ENCODE measurements at regions not wholly inside any gene's neighbourhood (a gene's known extent, or its start where the extent isn't known, plus 50 kb on each side); places are given as distances from the start of the nearest gene placed in this dataset.
A peak's percentile ranks its signal among the peaks of the same experiment; 100 is the strongest.

- H3K36me3 Mint-ChIP-seq = no peaks in the 10 kb centered on the region
- no peak for DNase-seq (ENCODE audit: low spot score)
- no peak for TF ChIP-seq NR2C2 (CRISPR knock-in tag; IDR thresholded peaks at IDR 0.05)
- no peak for TF ChIP-seq ZNF425 (CRISPR knock-in tag; conservative IDR thresholded peaks at IDR 0.05)
- TF ChIP-seq ZNF317 (CRISPR knock-in tag; IDR thresholded peaks at IDR 0.05; ENCODE audit: borderline replicate concordance, low read depth) = no peak
- no peak for TF ChIP-seq ZNF671 (CRISPR knock-in tag; IDR thresholded peaks at IDR 0.05)
- TF ChIP-seq ETV6 (CRISPR knock-in tag; IDR thresholded peaks at IDR 0.05) = no peak
- TF ChIP-seq, protein P1, sequence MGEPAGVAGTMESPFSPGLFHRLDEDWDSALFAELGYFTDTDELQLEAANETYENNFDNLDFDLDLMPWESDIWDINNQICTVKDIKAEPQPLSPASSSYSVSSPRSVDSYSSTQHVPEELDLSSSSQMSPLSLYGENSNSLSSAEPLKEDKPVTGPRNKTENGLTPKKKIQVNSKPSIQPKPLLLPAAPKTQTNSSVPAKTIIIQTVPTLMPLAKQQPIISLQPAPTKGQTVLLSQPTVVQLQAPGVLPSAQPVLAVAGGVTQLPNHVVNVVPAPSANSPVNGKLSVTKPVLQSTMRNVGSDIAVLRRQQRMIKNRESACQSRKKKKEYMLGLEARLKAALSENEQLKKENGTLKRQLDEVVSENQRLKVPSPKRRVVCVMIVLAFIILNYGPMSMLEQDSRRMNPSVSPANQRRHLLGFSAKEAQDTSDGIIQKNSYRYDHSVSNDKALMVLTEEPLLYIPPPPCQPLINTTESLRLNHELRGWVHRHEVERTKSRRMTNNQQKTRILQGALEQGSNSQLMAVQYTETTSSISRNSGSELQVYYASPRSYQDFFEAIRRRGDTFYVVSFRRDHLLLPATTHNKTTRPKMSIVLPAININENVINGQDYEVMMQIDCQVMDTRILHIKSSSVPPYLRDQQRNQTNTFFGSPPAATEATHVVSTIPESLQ (CRISPR knock-in tag; IDR thresholded peaks at IDR 0.05) = no peak
- no peak for TF ChIP-seq NFE2L1 (CRISPR knock-in tag; IDR thresholded peaks at IDR 0.05)
- TF ChIP-seq, protein P2, sequence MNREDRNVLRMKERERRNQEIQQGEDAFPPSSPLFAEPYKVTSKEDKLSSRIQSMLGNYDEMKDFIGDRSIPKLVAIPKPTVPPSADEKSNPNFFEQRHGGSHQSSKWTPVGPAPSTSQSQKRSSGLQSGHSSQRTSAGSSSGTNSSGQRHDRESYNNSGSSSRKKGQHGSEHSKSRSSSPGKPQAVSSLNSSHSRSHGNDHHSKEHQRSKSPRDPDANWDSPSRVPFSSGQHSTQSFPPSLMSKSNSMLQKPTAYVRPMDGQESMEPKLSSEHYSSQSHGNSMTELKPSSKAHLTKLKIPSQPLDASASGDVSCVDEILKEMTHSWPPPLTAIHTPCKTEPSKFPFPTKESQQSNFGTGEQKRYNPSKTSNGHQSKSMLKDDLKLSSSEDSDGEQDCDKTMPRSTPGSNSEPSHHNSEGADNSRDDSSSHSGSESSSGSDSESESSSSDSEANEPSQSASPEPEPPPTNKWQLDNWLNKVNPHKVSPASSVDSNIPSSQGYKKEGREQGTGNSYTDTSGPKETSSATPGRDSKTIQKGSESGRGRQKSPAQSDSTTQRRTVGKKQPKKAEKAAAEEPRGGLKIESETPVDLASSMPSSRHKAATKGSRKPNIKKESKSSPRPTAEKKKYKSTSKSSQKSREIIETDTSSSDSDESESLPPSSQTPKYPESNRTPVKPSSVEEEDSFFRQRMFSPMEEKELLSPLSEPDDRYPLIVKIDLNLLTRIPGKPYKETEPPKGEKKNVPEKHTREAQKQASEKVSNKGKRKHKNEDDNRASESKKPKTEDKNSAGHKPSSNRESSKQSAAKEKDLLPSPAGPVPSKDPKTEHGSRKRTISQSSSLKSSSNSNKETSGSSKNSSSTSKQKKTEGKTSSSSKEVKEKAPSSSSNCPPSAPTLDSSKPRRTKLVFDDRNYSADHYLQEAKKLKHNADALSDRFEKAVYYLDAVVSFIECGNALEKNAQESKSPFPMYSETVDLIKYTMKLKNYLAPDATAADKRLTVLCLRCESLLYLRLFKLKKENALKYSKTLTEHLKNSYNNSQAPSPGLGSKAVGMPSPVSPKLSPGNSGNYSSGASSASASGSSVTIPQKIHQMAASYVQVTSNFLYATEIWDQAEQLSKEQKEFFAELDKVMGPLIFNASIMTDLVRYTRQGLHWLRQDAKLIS (CRISPR knock-in tag; IDR thresholded peaks at IDR 0.05; ENCODE audit: borderline replicate concordance) = no peak
- TF ChIP-seq ELF4 (CRISPR knock-in tag; IDR thresholded peaks at IDR 0.05; ENCODE audit: low read depth) = no peak
- no peak for TF ChIP-seq CTCF (IDR thresholded peaks at IDR 0.05)
- no peak for TF ChIP-seq MXD4 (CRISPR knock-in tag; IDR thresholded peaks at IDR 0.05; ENCODE audit: borderline replicate concordance)
- TF ChIP-seq, protein P3, sequence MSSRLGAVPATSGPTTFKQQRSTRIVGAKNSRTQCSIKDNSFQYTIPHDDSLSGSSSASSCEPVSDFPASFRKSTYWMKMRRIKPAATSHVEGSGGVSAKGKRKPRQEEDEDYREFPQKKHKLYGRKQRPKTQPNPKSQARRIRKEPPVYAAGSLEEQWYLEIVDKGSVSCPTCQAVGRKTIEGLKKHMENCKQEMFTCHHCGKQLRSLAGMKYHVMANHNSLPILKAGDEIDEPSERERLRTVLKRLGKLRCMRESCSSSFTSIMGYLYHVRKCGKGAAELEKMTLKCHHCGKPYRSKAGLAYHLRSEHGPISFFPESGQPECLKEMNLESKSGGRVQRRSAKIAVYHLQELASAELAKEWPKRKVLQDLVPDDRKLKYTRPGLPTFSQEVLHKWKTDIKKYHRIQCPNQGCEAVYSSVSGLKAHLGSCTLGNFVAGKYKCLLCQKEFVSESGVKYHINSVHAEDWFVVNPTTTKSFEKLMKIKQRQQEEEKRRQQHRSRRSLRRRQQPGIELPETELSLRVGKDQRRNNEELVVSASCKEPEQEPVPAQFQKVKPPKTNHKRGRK (CRISPR knock-in tag; IDR thresholded peaks at IDR 0.05; ENCODE audit: borderline replicate concordance) = no peak
- TF ChIP-seq ESRRA (CRISPR knock-in tag; IDR thresholded peaks at IDR 0.05; ENCODE audit: borderline replicate concordance) = no peak
- no peak for TF ChIP-seq ZNF138 (CRISPR knock-in tag; conservative IDR thresholded peaks at IDR 0.05)
- TF ChIP-seq, protein P4, sequence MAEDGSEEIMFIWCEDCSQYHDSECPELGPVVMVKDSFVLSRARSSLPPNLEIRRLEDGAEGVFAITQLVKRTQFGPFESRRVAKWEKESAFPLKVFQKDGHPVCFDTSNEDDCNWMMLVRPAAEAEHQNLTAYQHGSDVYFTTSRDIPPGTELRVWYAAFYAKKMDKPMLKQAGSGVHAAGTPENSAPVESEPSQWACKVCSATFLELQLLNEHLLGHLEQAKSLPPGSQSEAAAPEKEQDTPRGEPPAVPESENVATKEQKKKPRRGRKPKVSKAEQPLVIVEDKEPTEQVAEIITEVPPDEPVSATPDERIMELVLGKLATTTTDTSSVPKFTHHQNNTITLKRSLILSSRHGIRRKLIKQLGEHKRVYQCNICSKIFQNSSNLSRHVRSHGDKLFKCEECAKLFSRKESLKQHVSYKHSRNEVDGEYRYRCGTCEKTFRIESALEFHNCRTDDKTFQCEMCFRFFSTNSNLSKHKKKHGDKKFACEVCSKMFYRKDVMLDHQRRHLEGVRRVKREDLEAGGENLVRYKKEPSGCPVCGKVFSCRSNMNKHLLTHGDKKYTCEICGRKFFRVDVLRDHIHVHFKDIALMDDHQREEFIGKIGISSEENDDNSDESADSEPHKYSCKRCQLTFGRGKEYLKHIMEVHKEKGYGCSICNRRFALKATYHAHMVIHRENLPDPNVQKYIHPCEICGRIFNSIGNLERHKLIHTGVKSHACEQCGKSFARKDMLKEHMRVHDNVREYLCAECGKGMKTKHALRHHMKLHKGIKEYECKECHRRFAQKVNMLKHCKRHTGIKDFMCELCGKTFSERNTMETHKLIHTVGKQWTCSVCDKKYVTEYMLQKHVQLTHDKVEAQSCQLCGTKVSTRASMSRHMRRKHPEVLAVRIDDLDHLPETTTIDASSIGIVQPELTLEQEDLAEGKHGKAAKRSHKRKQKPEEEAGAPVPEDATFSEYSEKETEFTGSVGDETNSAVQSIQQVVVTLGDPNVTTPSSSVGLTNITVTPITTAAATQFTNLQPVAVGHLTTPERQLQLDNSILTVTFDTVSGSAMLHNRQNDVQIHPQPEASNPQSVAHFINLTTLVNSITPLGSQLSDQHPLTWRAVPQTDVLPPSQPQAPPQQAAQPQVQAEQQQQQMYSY (CRISPR knock-in tag; IDR thresholded peaks at IDR 0.05) = no peak
- no peak for TF ChIP-seq FOXJ3 (CRISPR knock-in tag; IDR thresholded peaks at IDR 0.05; ENCODE audit: borderline replicate concordance)
- TF ChIP-seq ZNF423 (CRISPR knock-in tag; IDR thresholded peaks at IDR 0.05) = no peak
- TF ChIP-seq AR (CRISPR knock-in tag; IDR thresholded peaks at IDR 0.05) = no peak
- no peak for TF ChIP-seq NR3C1 (CRISPR knock-in tag; conservative IDR thresholded peaks at IDR 0.05; ENCODE audit: low read depth)
- no peak for TF ChIP-seq GRHL2 (CRISPR knock-in tag; IDR thresholded peaks at IDR 0.05; ENCODE audit: insufficient replicate concordance, severe bottlenecking)
- ChIA-PET POLR2A (interaction anchor here (0.6 kb wide), 1 partner anchor 60 kb away, joined by 7 read pairs; no protein-coding TSS in a partner anchor), CTCF (no interaction called here)
- no peaks in the 10 kb centered on the region for H3K9me3 Mint-ChIP-seq
- H3K4me3 Mint-ChIP-seq = no peak overlapping the region
- H3K27me3 Mint-ChIP-seq (ENCODE audit: low read depth) = peaks cover 6% of the 10 kb centered on the region
- peak overlapping the region; percentile 28; the same call in 1 of the 2 replicates for H3K27ac Mint-ChIP-seq
- peak; percentile 51 for ATAC-seq
- H3K4me1 Mint-ChIP-seq = peaks cover 91% of the 10 kb centered on the region
Observed at GRCh38 chr5:167303582-167303981, 987.9 kb upstream of the WWC1 start.
